Fibroblast of lung (primary cell): ENCODE measurements at regions not wholly inside any gene's neighbourhood (a gene's known extent, or its start where the extent isn't known, plus 50 kb on each side); places are given as distances from the start of the nearest gene placed in this dataset.

Source experiments
- DNase-seq, 2 donors: peaks; one replicate each; pipeline versions ENCODE4 v3.0.0 to v3.0.0-alpha.2; 2010; ENCODE audit warnings: low read depth in 2 of 2
- H2AFZ ChIP-seq: 2 replicates; pipeline ENCODE4 v1.5.1; 2012; ENCODE audit warnings: low read length, control low read depth, inconsistent platforms
- H3K27ac ChIP-seq: 2 replicates; pipeline ENCODE4 v1.5.1; 2011; ENCODE audit warnings: low read length, control low read depth; ENCODE audit not compliant: insufficient read depth
- H3K27me3 ChIP-seq: 2 replicates; pipeline ENCODE4 v1.5.1; 2011; ENCODE audit warnings: mild to moderate bottlenecking, low read length; ENCODE audit not compliant: control insufficient read depth, insufficient read depth
- H3K36me3 ChIP-seq: 2 replicates; pipeline ENCODE4 v1.5.1; 2011; ENCODE audit warnings: low read length; ENCODE audit not compliant: control insufficient read depth, insufficient read depth
- H3K4me1 ChIP-seq: 2 replicates; pipeline ENCODE4 v1.5.1; 2011; ENCODE audit warnings: low read length; ENCODE audit not compliant: control insufficient read depth, insufficient read depth; ENCODE audit errors: extremely low read depth
- H3K4me2 ChIP-seq: 2 replicates; pipeline ENCODE4 v1.5.1; 2011; ENCODE audit warnings: low read length, control low read depth; ENCODE audit not compliant: insufficient read depth; ENCODE audit errors: extremely low read depth
- H3K4me3 ChIP-seq, 4 experiments: fragments of 200-600 bp in 1 of 4; sonication (generic) in 1 of 4; replicated peaks in 1 of 4; 2 replicates each; pipeline ENCODE4 v1.5.1; 2011 to 2016; ENCODE audit warnings: low read length in 4 of 4, low read depth in 3 of 4, mild to moderate bottlenecking in 3 of 4, control low read depth in 2 of 4, inconsistent platforms in 1 of 4, mixed read lengths in 1 of 4; ENCODE audit not compliant: insufficient read depth in 1 of 4; ENCODE audit errors: control extremely low read depth in 1 of 4
- H3K79me2 ChIP-seq: 2 replicates; pipeline ENCODE4 v1.5.1; 2012; ENCODE audit warnings: mild to moderate bottlenecking, low read length, inconsistent platforms; ENCODE audit not compliant: control insufficient read depth, insufficient read depth
- H3K9ac ChIP-seq: 2 replicates; pipeline ENCODE4 v1.5.1; 2011; ENCODE audit warnings: mild to moderate bottlenecking, low read length, control low read depth; ENCODE audit not compliant: insufficient read depth
- H3K9me3 ChIP-seq: 2 replicates; pipeline ENCODE4 v1.5.1; 2012; ENCODE audit warnings: low read depth, low read length; ENCODE audit not compliant: control insufficient read depth, insufficient read depth
- H4K20me1 ChIP-seq: 2 replicates; pipeline ENCODE4 v1.5.1; 2011; ENCODE audit warnings: low read length; ENCODE audit not compliant: control insufficient read depth, insufficient read depth; ENCODE audit errors: extremely low read depth
- EZH2 ChIP-seq: IDR thresholded peaks from 2 replicates; pipeline ENCODE4 v1.5.1; 2012; ENCODE audit warnings: low read length, control low read depth, mild to moderate bottlenecking; ENCODE audit errors: missing control alignments
- TF ChIP-seq, protein P1 (sequence below), 2 donors: IDR thresholded peaks in 1 of 2; conservative IDR thresholded peaks in 1 of 2; 1 replicate in 1 of 2; 2 replicates in 1 of 2; pipeline ENCODE4 v1.5.1; 2011 to 2012; ENCODE audit warnings: low read length in 2 of 2, control low read depth in 1 of 2, inconsistent platforms in 1 of 2, low read depth in 1 of 2, mild to moderate bottlenecking in 1 of 2

DNA sequence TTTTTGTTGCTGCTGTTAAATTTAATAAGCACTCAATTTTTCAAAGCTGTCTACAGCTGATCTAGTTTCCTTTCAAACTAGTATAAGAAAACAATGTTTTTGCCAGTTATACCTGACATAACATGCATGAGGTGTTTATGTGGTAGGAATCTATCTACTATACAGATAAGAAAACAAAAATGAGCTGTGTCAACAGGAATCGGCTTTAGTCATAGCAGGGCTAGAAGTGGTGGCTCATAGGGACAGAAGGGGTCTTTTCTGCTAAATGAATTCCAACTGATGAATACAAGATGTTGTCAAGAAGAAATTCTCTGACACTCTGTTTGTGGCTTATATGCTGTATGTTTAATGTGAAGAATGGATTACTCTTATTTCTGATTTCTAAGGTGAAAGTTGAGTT is 55.7 kb upstream of the CLNK start:
- H3K36me3 ChIP-seq: no peaks in the 10 kb centered on the region
- no peaks in the 10 kb centered on the region for H3K9me3 ChIP-seq
- no peaks in the 10 kb centered on the region for H3K27me3 ChIP-seq
- no peak overlapping the region for H3K4me2 ChIP-seq
- no peak overlapping the region for H3K9ac ChIP-seq
- no peak for TF ChIP-seq EZH2
- TF ChIP-seq, protein P1, sequence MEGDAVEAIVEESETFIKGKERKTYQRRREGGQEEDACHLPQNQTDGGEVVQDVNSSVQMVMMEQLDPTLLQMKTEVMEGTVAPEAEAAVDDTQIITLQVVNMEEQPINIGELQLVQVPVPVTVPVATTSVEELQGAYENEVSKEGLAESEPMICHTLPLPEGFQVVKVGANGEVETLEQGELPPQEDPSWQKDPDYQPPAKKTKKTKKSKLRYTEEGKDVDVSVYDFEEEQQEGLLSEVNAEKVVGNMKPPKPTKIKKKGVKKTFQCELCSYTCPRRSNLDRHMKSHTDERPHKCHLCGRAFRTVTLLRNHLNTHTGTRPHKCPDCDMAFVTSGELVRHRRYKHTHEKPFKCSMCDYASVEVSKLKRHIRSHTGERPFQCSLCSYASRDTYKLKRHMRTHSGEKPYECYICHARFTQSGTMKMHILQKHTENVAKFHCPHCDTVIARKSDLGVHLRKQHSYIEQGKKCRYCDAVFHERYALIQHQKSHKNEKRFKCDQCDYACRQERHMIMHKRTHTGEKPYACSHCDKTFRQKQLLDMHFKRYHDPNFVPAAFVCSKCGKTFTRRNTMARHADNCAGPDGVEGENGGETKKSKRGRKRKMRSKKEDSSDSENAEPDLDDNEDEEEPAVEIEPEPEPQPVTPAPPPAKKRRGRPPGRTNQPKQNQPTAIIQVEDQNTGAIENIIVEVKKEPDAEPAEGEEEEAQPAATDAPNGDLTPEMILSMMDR (conservative IDR thresholded peaks at IDR 0.05 in 1 of 2, IDR thresholded peaks at IDR 0.05 in 1 of 2; ENCODE audit: low read depth in 1 of 2, low read length in 2 of 2): no peak
- no peak overlapping the region for H3K4me3 ChIP-seq
- no peak overlapping the region for H3K27ac ChIP-seq
- H3K4me1 ChIP-seq: no peaks in the 10 kb centered on the region
- H3K79me2 ChIP-seq: no peaks in the 10 kb centered on the region
- no peaks in the 10 kb centered on the region for H4K20me1 ChIP-seq
- H2AFZ ChIP-seq: no peak overlapping the region
- no peak for DNase-seq

DNA sequence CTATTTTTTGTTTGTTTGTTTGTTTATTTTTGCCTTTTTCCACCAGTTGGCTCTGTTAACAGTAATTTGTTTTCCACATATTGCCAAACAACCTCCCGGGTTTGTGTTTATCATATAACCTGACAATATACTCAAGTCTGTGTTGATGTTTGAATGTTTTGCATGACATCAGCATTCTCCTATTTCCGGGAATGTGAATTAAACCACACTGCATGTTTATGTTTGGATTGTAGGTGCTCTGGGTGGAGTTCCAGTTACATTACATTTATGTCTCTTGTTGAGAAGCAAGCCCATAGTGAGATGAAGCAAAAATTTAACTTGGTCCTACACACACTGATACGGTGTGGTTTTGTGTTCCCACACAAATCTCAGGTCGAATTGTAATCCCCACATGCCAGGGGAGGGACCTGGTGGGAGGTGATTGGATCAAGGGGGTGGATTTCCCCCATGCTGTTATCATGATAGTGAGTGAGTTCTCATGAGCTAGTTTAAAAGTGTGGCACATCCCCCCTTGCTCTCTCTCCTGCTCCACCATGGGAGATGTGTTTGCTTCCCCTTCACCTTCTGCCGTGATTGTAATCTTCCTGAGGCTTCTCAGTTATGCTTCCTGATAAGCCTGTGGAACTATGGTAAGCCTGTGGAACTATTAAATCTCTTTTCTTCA is 54.4 kb upstream of the CLNK start:
- Histone ChIP-seq H3K27ac (no peak overlapping the region), H3K4me3 (no peak overlapping the region), H3K4me2 (no peak overlapping the region), H4K20me1 (no peaks in the 10 kb centered on the region), H2AFZ (no peak overlapping the region), H3K9me3 (no peaks in the 10 kb centered on the region), H3K9ac (no peak overlapping the region), H3K27me3 (no peaks in the 10 kb centered on the region), H3K4me1 (no peaks in the 10 kb centered on the region), H3K79me2 (no peaks in the 10 kb centered on the region), H3K36me3 (no peaks in the 10 kb centered on the region)
- peak in 1 of 2 donors; percentile 61 for DNase-seq
- TF ChIP-seq EZH2: no peak
- TF ChIP-seq, protein P1 (conservative IDR thresholded peaks at IDR 0.05 in 1 of 2, IDR thresholded peaks at IDR 0.05 in 1 of 2; ENCODE audit: low read depth in 1 of 2, low read length in 2 of 2): no peak

DNA sequence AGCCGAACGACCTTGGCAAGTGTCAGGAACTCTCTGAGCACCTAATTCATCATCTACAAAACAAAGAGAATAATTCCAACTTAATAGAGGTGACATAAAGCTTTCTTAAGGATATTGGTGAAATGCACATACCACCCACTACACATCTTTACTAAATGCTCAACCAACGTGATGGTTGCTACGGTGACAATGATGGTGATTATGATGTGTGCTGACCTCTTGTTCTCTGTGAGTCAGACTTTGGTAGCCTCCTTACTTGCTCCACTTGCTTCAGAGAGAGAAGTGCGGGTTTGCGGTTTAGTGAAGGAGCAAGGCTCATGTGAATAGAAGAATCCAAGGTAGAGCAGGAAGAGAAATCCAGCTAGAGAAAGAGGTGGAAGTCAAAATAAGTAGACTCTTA is 52.8 kb upstream of the CLNK start:
- H3K9me3 ChIP-seq: no peaks in the 10 kb centered on the region
- DNase-seq: peak; percentile 51 to 79
- no peaks in the 10 kb centered on the region for H3K36me3 ChIP-seq
- no peak overlapping the region for H3K9ac ChIP-seq
- no peaks in the 10 kb centered on the region for H3K4me1 ChIP-seq
- no peaks in the 10 kb centered on the region for H3K79me2 ChIP-seq
- no peak for TF ChIP-seq EZH2
- TF ChIP-seq, protein P1 (conservative IDR thresholded peaks at IDR 0.05 in 1 of 2, IDR thresholded peaks at IDR 0.05 in 1 of 2; ENCODE audit: low read depth in 1 of 2, low read length in 2 of 2): no peak
- H3K4me3 ChIP-seq: no peak overlapping the region
- H3K27me3 ChIP-seq: no peaks in the 10 kb centered on the region
- no peaks in the 10 kb centered on the region for H4K20me1 ChIP-seq
- H2AFZ ChIP-seq: no peak overlapping the region
- H3K4me2 ChIP-seq: no peak overlapping the region
- no peak overlapping the region for H3K27ac ChIP-seq
